Mesothelial cell of epicardium (in vitro differentiated cells): ENCODE measurements at regions not wholly inside any gene's neighbourhood (a gene's known extent, or its start where the extent isn't known, plus 50 kb on each side); places are given as distances from the start of the nearest gene placed in this dataset.

Experiments
- DNase-seq, 2 experiments: peaks; one replicate each; pipeline ENCODE4 v3.0.0; 2021; ENCODE audit warnings: low spot score in 2 of 2; ENCODE audit not compliant: unreplicated experiment in 2 of 2
- H3K27ac Mint-ChIP-seq: 2 replicates; pipeline ENCODE4 v1.8.0; 2021; ENCODE audit warnings: mixed read lengths
- H3K27me3 Mint-ChIP-seq: 2 replicates; pipeline ENCODE4 v1.8.0; 2021; ENCODE audit warnings: low read depth, mixed read lengths
- H3K36me3 Mint-ChIP-seq: 2 replicates; pipeline ENCODE4 v1.8.0; 2021; ENCODE audit warnings: mixed read lengths
- H3K4me1 Mint-ChIP-seq: 2 replicates; pipeline ENCODE4 v1.8.0; 2021; ENCODE audit warnings: mixed read lengths
- H3K4me3 Mint-ChIP-seq: 2 replicates; pipeline ENCODE4 v1.8.0; 2021; ENCODE audit warnings: mild to moderate bottlenecking, moderate library complexity, mixed read lengths
- H3K9me3 Mint-ChIP-seq: 2 replicates; pipeline ENCODE4 v1.8.0; 2021; ENCODE audit warnings: mixed read lengths
- TF ChIP-seq, protein P1 (sequence below): fragments of 200-600 bp; sonication (generic); IDR thresholded peaks from one replicate; pipeline ENCODE4 v1.5.0; 2021; ENCODE audit warnings: antibody characterized with exemption; ENCODE audit not compliant: unreplicated experiment

DNA sequence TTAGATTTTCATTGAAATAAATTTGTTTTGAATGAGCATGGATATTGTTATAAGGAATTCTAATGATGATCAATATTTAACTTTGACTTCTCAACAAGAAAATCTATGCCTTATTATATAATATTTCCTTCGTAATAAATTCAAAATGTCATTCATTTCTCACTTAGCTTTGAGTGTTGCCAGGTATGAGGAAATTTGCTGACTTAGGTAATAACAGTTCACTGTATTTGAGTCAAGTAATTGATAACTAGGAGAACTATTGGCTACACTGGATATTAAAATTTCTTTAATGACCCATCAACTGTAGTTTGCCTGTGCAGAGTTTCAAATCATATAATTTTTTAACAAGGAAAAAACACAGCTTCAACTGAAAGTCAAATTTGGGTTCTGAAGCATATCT lies 746.6 kb downstream of the SLITRK5 start:
- H3K27ac Mint-ChIP-seq, result no peak overlapping the region
- no peak for DNase-seq
- H3K4me1 Mint-ChIP-seq, result peaks cover 2% of the 10 kb centered on the region
- H3K36me3 Mint-ChIP-seq, result no peaks in the 10 kb centered on the region
- TF ChIP-seq, protein P1, sequence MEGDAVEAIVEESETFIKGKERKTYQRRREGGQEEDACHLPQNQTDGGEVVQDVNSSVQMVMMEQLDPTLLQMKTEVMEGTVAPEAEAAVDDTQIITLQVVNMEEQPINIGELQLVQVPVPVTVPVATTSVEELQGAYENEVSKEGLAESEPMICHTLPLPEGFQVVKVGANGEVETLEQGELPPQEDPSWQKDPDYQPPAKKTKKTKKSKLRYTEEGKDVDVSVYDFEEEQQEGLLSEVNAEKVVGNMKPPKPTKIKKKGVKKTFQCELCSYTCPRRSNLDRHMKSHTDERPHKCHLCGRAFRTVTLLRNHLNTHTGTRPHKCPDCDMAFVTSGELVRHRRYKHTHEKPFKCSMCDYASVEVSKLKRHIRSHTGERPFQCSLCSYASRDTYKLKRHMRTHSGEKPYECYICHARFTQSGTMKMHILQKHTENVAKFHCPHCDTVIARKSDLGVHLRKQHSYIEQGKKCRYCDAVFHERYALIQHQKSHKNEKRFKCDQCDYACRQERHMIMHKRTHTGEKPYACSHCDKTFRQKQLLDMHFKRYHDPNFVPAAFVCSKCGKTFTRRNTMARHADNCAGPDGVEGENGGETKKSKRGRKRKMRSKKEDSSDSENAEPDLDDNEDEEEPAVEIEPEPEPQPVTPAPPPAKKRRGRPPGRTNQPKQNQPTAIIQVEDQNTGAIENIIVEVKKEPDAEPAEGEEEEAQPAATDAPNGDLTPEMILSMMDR, result no peak
- peaks cover 16% of the 10 kb centered on the region for H3K9me3 Mint-ChIP-seq
- H3K4me3 Mint-ChIP-seq, result no peak overlapping the region
- no peaks in the 10 kb centered on the region for H3K27me3 Mint-ChIP-seq

DNA sequence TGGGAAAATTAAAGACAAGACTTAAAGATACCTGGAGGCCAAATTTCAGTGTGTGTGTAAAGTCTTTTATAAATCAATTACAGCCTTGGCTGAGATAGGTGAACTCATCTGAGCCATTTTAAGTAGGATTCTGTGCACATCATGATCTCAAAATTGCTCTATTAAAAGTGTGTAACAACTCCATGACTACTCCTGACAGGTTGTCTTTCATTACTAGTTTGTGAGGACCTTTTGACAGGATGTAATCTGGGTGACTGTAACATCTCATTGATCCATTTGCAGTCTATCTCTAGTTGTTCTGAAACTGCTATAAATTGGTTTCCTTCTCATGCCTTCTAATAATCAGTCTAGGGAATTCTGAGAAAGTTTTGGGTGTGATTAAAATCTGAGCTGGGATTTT lies 753.3 kb downstream of the SLITRK5 start:
- Mint-ChIP-seq H3K27ac (no peak overlapping the region), H3K27me3 (no peaks in the 10 kb centered on the region), H3K4me3 (no peak overlapping the region), H3K36me3 (peaks cover 2% of the 10 kb centered on the region), H3K9me3 (peaks cover 22% of the 10 kb centered on the region), H3K4me1 (no peaks in the 10 kb centered on the region)
- TF ChIP-seq, protein P1, result no peak
- DNase-seq, result no peak

DNA sequence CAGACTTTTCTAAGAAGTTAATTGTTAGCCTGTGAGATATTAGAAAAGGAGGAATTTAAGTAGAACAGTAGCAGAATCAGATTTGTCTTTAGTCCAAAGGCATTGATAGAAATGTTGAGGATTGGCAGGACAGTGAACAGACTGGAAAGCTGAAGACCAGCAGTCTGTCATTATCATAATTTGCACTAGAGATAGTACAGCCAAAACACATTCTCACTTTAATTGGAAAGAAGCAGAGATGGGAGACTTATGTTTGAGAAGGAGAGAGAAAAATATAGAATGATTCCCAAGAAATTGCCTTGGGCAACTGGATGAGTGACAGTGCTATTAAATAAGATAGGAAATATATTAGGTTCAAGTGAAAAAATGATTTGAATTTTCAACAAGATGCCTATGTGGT lies 755.5 kb downstream of the SLITRK5 start:
- peaks cover 2% of the 10 kb centered on the region for H3K36me3 Mint-ChIP-seq
- no peak for DNase-seq
- H3K4me1 Mint-ChIP-seq, result no peaks in the 10 kb centered on the region
- peaks cover 12% of the 10 kb centered on the region for H3K9me3 Mint-ChIP-seq
- H3K4me3 Mint-ChIP-seq, result no peak overlapping the region
- no peak overlapping the region for H3K27ac Mint-ChIP-seq
- TF ChIP-seq, protein P1, result no peak
- no peaks in the 10 kb centered on the region for H3K27me3 Mint-ChIP-seq

DNA sequence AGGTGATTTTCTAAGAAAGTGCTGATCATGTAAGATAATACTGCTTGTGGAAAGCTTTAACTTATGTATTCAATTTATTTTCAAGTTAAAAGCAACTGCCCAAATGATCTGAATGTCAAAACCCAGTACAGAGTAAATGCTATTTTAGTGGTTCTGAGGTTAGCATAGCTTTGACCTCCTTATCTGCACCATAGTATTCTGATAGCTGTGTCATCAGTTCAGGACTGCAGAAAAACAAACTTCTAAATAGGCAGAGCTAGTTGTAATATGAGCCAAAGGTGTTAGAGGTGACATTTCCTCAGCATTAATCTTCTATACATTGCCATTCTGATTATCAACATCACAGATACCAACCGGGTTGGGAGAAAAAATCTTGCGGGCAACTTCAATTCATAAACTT lies 758.7 kb downstream of the SLITRK5 start:
- Mint-ChIP-seq H3K36me3 (peaks cover 2% of the 10 kb centered on the region), H3K27ac (no peak overlapping the region), H3K4me3 (no peak overlapping the region), H3K27me3 (no peaks in the 10 kb centered on the region), H3K4me1 (no peaks in the 10 kb centered on the region), H3K9me3 (peaks cover 25% of the 10 kb centered on the region)
- DNase-seq, result no peak
- TF ChIP-seq, protein P1, result no peak

DNA sequence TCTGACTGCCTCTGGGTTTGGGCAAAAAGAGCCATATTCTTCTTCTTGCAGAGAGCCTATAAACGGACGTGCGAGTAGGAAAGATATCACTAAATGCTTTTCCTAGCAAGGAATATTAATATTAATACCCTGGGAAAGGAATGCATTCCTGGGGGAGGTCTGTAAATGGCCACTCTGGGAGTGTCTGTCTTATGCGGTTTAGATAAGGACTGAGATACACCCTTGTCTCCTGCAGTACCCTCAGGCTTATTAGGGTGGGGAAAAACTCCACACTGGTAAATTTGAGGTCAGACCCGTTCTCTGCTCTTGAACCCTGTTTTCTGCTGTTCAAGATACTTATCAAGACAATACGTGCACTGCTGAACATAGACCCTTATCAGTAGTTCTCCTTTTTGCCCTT lies 763.8 kb downstream of the SLITRK5 start:
- Mint-ChIP-seq H3K4me1 (no peaks in the 10 kb centered on the region), H3K27ac (no peak overlapping the region), H3K27me3 (no peaks in the 10 kb centered on the region), H3K4me3 (no peak overlapping the region), H3K9me3 (peaks cover 41% of the 10 kb centered on the region), H3K36me3 (peaks cover 7% of the 10 kb centered on the region)
- DNase-seq, result no peak
- TF ChIP-seq, protein P1, result no peak

DNA sequence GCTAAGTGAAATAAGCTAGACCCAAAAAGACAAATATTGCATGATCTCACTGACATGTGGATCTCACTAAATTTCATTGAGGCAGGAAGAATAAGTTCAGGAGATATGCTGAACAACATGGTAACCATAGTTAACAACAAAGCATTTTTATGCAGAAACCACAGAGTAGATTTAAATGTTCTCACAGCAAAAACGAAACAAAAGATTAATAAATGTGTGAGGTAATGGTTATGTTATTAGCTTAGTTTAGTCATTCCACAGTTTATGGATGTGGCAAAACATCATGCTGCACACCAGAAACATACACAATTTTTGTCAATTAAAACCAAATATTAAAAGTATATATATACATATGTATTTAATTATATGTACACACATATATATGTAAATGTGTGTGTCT lies 765.8 kb downstream of the SLITRK5 start:
- Mint-ChIP-seq H3K9me3 (peaks cover 38% of the 10 kb centered on the region), H3K4me3 (no peak overlapping the region), H3K27ac (no peak overlapping the region), H3K36me3 (peaks cover 7% of the 10 kb centered on the region), H3K27me3 (no peaks in the 10 kb centered on the region), H3K4me1 (no peaks in the 10 kb centered on the region)
- no peak for DNase-seq
- TF ChIP-seq, protein P1, result no peak
